B cell (primary cell): ENCODE measurements at regions not wholly inside any gene's neighbourhood (a gene's known extent, or its start where the extent isn't known, plus 50 kb on each side); places are given as distances from the start of the nearest gene placed in this dataset.

Source experiments
- ATAC-seq: fragments of 200-7000 bp; cut with Tn5 transposase; one replicate; pipeline ENCODE4 v1.10.0; 2021; ENCODE audit warnings: low read depth, mild to moderate bottlenecking, moderate number of reproducible peaks, moderate library complexity
- CTCF ChIA-PET: fragments of 350-600 bp; sonication (Branson Sonifier 250); formaldehyde crosslinking; loops from one replicate; lab custom pipeline; 2021; ENCODE audit warnings: antibody characterized with exemption, inconsistent platforms; lab: Charles Lee
- POLR2A ChIA-PET: fragments of 350-600 bp; sonication (Branson Sonifier 250); formaldehyde crosslinking; loops from one replicate; lab custom pipeline; 2021; ENCODE audit warnings: antibody characterized with exemption; lab: Charles Lee
- DNase-seq: peaks from one replicate; pipeline ENCODE4 v3.0.0; 2013
- H2AFZ ChIP-seq: 2 replicates; pipeline ENCODE4 v1.6.1; 2012; ENCODE audit warnings: mild to moderate bottlenecking, low read depth, low read length; ENCODE audit not compliant: insufficient read depth, poor library complexity, severe bottlenecking
- H3K27ac ChIP-seq, 2 donors: 1 replicate in 1 of 2; 2 replicates in 1 of 2; pipeline ENCODE4 v1.5.1; 2012 to 2013; ENCODE audit warnings: low read length in 2 of 2, mild to moderate bottlenecking in 2 of 2, moderate library complexity in 1 of 2
- H3K27me3 ChIP-seq, 4 experiments: fragments of 200-600 bp in 1 of 4; sonication (generic) in 1 of 4; replicated peaks in 1 of 4; 1 replicate in 2 of 4; 2 replicates in 2 of 4; pipeline versions ENCODE4 v1.6.1 to v1.7.0; 2013 to 2016; ENCODE audit warnings: low read length in 3 of 4, mild to moderate bottlenecking in 2 of 4, mixed read lengths in 1 of 4, moderate library complexity in 1 of 4; ENCODE audit not compliant: insufficient read depth in 4 of 4, control insufficient read depth in 3 of 4; ENCODE audit errors: control extremely low read depth in 1 of 4
- H3K36me3 ChIP-seq, 2 experiments: replicated peaks in 1 of 2; 1 replicate in 1 of 2; 2 replicates in 1 of 2; pipeline versions ENCODE4 v1.6.1 to v1.7.1; 2013; ENCODE audit warnings: low read length in 1 of 2; ENCODE audit not compliant: insufficient read depth in 2 of 2, control insufficient read depth in 1 of 2; ENCODE audit errors: control extremely low read depth in 1 of 2, extremely low read depth in 1 of 2
- H3K4me1 ChIP-seq, 2 donors: fragments of 200-600 bp in 1 of 2; sonication (generic) in 1 of 2; 1 replicate in 1 of 2; 2 replicates in 1 of 2; pipeline versions ENCODE4 v1.5.1 to v1.6.1; 2013 to 2017; ENCODE audit warnings: low read length in 2 of 2; ENCODE audit not compliant: control insufficient read depth in 2 of 2, insufficient read depth in 2 of 2
- H3K4me2 ChIP-seq: replicated peaks from 2 replicates; pipeline ENCODE3; 2012; ENCODE audit warnings: mild to moderate bottlenecking, low read depth, low read length; ENCODE audit not compliant: poor library complexity, severe bottlenecking
- H3K4me3 ChIP-seq, 5 experiments: fragments of 200-600 bp in 1 of 5; sonication (generic) in 1 of 5; 1 replicate in 3 of 5; 2 replicates in 2 of 5; pipeline versions ENCODE4 v1.5.1 to v1.7.0; 2011 to 2016; ENCODE audit warnings: low read length in 4 of 5, mild to moderate bottlenecking in 4 of 5, low read depth in 2 of 5, control low read depth in 1 of 5, moderate library complexity in 1 of 5; ENCODE audit not compliant: insufficient read depth in 1 of 5; ENCODE audit errors: control extremely low read depth in 1 of 5, extremely low read depth in 1 of 5
- H3K79me2 ChIP-seq: fragments of 200-600 bp; sonication (generic); one replicate; pipeline ENCODE4 v1.6.0; 2016; ENCODE audit warnings: low read length; ENCODE audit not compliant: control insufficient read depth, insufficient read depth
- H3K9ac ChIP-seq: fragments of 200-600 bp; sonication (generic); 2 replicates; pipeline ENCODE4 v1.6.1; 2017; ENCODE audit warnings: mild to moderate bottlenecking, low read length, moderate library complexity
- H3K9me3 ChIP-seq, 3 donors: one replicate each; pipeline versions ENCODE4 v1.6.1 to v1.7.1; 2013; ENCODE audit warnings: low read length in 2 of 3; ENCODE audit not compliant: control insufficient read depth in 2 of 3, insufficient read depth in 1 of 3; ENCODE audit errors: control extremely low read depth in 1 of 3
- H4K20me1 ChIP-seq: 2 replicates; pipeline ENCODE4 v1.6.0; 2012; ENCODE audit warnings: mild to moderate bottlenecking, low read length; ENCODE audit not compliant: insufficient read depth, control insufficient read depth, poor library complexity, severe bottlenecking
- H3K27ac Mint-ChIP-seq: one replicate; pipeline ENCODE4 v1.8.0; 2021; ENCODE audit warnings: mixed read lengths
- H3K27me3 Mint-ChIP-seq: one replicate; pipeline ENCODE4 v1.8.0; 2021; ENCODE audit warnings: mixed read lengths
- H3K4me1 Mint-ChIP-seq: one replicate; pipeline ENCODE4 v1.8.0; 2021; ENCODE audit warnings: mixed read lengths
- H3K4me3 Mint-ChIP-seq: one replicate; pipeline ENCODE4 v1.8.0; 2021; ENCODE audit warnings: mixed read lengths
- H3K9me3 Mint-ChIP-seq: one replicate; pipeline ENCODE4 v1.8.0; 2022; ENCODE audit warnings: mixed read lengths; ENCODE audit not compliant: insufficient read depth
- EZH2 ChIP-seq: IDR thresholded peaks from 2 replicates; pipeline ENCODE4 v1.6.1; 2012; ENCODE audit warnings: borderline replicate concordance, low read depth, mild to moderate bottlenecking, moderate library complexity, low read length; ENCODE audit not compliant: insufficient read depth, poor library complexity, severe bottlenecking
- WGBS: methylation state at CpG from one replicate; pipeline ENCODE4 v1.1.5; 2013; ENCODE audit warnings: missing lambda C conversion rate; ENCODE audit not compliant: insufficient coverage; 5-methylcytosine and 5-hydroxymethylcytosine counted together
- intact Hi-C: fragments of 100-400 bp; cut with micrococcal nuclease; formaldehyde crosslinking; loops from one replicate; pipeline ENCODE4 v1.10.0; 2022
- TF ChIP-seq, protein P1 (sequence below): fragments of 200-600 bp; IDR thresholded peaks from one replicate; pipeline ENCODE4 v1.8.0; 2022; ENCODE audit warnings: antibody characterized with exemption, mild to moderate bottlenecking

DNA sequence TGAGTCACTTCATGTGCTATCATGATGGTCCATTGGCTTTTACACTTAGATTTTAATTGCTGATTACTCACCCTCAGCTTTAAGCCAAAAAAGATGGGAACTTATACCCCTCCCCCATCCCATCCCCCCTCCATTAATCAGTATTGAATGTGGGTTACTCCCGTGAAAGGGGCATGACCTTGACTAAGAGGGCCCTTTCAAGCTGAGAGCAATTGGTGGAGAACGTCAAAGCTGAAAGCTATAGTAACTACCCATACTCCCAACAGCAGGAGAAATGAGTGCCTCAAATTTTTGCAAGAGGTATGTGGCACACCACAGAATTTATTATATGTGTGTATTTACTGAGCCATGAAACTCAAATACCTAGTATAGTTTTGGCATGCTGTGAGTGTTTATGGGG lies 99.7 kb upstream of the CDH8 start:
- peaks cover 0 to 5% (median 0%) of the 10 kb centered on the region in 3 donors for H3K9me3 ChIP-seq
- no peak overlapping the region for H3K27ac ChIP-seq
- ChIA-PET POLR2A (no interaction called here), CTCF (no interaction called here)
- no peak for DNase-seq
- H3K27me3 ChIP-seq = no peaks in the 10 kb centered on the region
- Mint-ChIP-seq H3K4me3 (no peak overlapping the region), H3K27me3 (no peaks in the 10 kb centered on the region), H3K4me1 (no peaks in the 10 kb centered on the region), H3K9me3 (peaks cover 5% of the 10 kb centered on the region), H3K27ac (no peak overlapping the region)
- TF ChIP-seq, protein P1, sequence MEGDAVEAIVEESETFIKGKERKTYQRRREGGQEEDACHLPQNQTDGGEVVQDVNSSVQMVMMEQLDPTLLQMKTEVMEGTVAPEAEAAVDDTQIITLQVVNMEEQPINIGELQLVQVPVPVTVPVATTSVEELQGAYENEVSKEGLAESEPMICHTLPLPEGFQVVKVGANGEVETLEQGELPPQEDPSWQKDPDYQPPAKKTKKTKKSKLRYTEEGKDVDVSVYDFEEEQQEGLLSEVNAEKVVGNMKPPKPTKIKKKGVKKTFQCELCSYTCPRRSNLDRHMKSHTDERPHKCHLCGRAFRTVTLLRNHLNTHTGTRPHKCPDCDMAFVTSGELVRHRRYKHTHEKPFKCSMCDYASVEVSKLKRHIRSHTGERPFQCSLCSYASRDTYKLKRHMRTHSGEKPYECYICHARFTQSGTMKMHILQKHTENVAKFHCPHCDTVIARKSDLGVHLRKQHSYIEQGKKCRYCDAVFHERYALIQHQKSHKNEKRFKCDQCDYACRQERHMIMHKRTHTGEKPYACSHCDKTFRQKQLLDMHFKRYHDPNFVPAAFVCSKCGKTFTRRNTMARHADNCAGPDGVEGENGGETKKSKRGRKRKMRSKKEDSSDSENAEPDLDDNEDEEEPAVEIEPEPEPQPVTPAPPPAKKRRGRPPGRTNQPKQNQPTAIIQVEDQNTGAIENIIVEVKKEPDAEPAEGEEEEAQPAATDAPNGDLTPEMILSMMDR = no peak
- H4K20me1 ChIP-seq = no peaks in the 10 kb centered on the region
- H3K4me1 ChIP-seq = no peaks in the 10 kb centered on the region
- no peak overlapping the region for H3K4me3 ChIP-seq
- no CpG with 5 or more reads among the region's 2 CpGs for WGBS
- no peak overlapping the region for H3K4me2 ChIP-seq
- no peak for ATAC-seq
- no peak overlapping the region for H3K9ac ChIP-seq
- H3K36me3 ChIP-seq = no peaks in the 10 kb centered on the region
- no peak overlapping the region for H2AFZ ChIP-seq
- intact Hi-C loops = no loop called here
- no peaks in the 10 kb centered on the region for H3K79me2 ChIP-seq

DNA sequence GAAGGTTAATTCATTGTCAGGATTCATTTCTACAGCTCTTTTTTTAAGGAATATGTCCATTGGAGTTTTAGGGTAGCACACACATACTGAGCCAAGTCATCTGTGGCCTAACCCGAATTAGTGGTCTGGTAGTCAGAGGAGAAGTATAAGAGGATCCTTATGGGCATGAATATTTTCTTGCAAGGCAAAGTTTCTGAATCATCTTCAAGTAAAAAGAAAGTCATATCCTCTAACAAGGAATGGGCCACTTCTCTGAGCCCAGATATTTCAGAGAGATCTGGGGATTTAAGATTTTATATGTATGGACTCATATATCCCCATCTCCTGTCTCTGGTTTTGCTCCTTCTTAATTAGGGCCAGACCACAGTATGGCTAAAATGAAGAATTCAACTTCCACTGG lies 99.2 kb upstream of the CDH8 start:
- intact Hi-C loops = no loop called here
- Histone ChIP-seq H2AFZ (no peak overlapping the region), H3K9ac (no peak overlapping the region), H3K36me3 (no peaks in the 10 kb centered on the region), H3K27ac (no peak overlapping the region), H3K9me3 (peaks cover 0 to 5% (median 0%) of the 10 kb centered on the region in 3 donors), H3K4me2 (no peak overlapping the region), H4K20me1 (no peaks in the 10 kb centered on the region), H3K79me2 (no peaks in the 10 kb centered on the region), H3K4me1 (no peaks in the 10 kb centered on the region), H3K4me3 (no peak overlapping the region), H3K27me3 (no peaks in the 10 kb centered on the region)
- no peaks in the 10 kb centered on the region for H3K27me3 Mint-ChIP-seq
- POLR2A ChIA-PET = no interaction called here
- H3K9me3 Mint-ChIP-seq = peaks cover 5% of the 10 kb centered on the region
- no peak for TF ChIP-seq EZH2
- TF ChIP-seq, protein P1 = no peak
- WGBS = no CpG with 5 or more reads among the region's 1 CpG
- no peaks in the 10 kb centered on the region for H3K4me1 Mint-ChIP-seq
- no peak overlapping the region for H3K27ac Mint-ChIP-seq
- ATAC-seq (no peak), DNase-seq (no peak)
- CTCF ChIA-PET = no interaction called here
- H3K4me3 Mint-ChIP-seq = no peak overlapping the region
